ENCODE measurements at regions not wholly inside any gene's neighbourhood (a gene's known extent, or its start where the extent isn't known, plus 50 kb on each side); places are given as distances from the start of the nearest gene placed in this dataset.

- TF ChIP-seq EZH2 (IDR thresholded peaks at IDR 0.05) (no peak), POLR2AphosphoS5 (IDR thresholded peaks at IDR 0.05; ENCODE audit: borderline replicate concordance, low read depth, low read length) (no peak), FOXP2 (optimal IDR thresholded peaks at IDR 0.05; ENCODE audit: control extremely low read depth, extremely low read length, insufficient read depth) (no peak)
Observed at GRCh38 chr13:68808456-68808855, 1299.2 kb upstream of the ATXN8OS start.

All from SK-N-MC (cell line).